H1 (cell line): ENCODE measurements at regions not wholly inside any gene's neighbourhood (a gene's known extent, or its start where the extent isn't known, plus 50 kb on each side); places are given as distances from the start of the nearest gene placed in this dataset.

ENCODE experiments used
- CTCF ChIA-PET: fragments of 300-600 bp; sonication (Branson Sonifier 250); formaldehyde crosslinking; loops from one replicate; lab custom pipeline; 2021; ENCODE audit not compliant: partially characterized antibody; lab: Charles Lee
- POLR2A ChIA-PET: fragments of 300-600 bp; sonication (Branson Sonifier 250); formaldehyde crosslinking; loops from one replicate; lab custom pipeline; 2021; ENCODE audit warnings: inconsistent platforms; ENCODE audit not compliant: partially characterized antibody; lab: Charles Lee
- DNase-seq, 2 experiments: peaks; one replicate each; pipeline versions ENCODE4 v3.0.0 to v3.0.0-alpha.2; 2010 to 2022; ENCODE audit warnings: low spot score in 2 of 2, low read depth in 1 of 2, mixed read lengths in 1 of 2
- FAIRE-seq: peaks from 2 replicates; lab custom pipeline; 2011; peaks lifted over from hg19 to GRCh38; lab: Jason Lieb, UNC
- H2AFZ ChIP-seq: 2 replicates; pipeline ENCODE4 v1.8.1; 2012; ENCODE audit warnings: low read length, inconsistent platforms
- H2AK5ac ChIP-seq: 2 replicates; pipeline ENCODE4 v1.6.1; 2013; ENCODE audit warnings: low read depth, low read length
- H2BK120ac ChIP-seq: replicated peaks from 2 replicates; pipeline ENCODE3; 2013; ENCODE audit warnings: low read depth, low read length, inconsistent platforms
- H2BK12ac ChIP-seq: 2 replicates; pipeline ENCODE4 v1.6.1; 2013; ENCODE audit warnings: low read depth, low read length
- H2BK15ac ChIP-seq: 2 replicates; pipeline ENCODE4 v1.6.1; 2013; ENCODE audit warnings: low read length
- H2BK20ac ChIP-seq: 2 replicates; pipeline ENCODE4 v1.6.1; 2013; ENCODE audit warnings: low read length
- H2BK5ac ChIP-seq: 2 replicates; pipeline ENCODE4 v1.6.1; 2013; ENCODE audit warnings: low read depth, low read length
- H3K14ac ChIP-seq: 2 replicates; pipeline ENCODE4 v1.6.1; 2013; ENCODE audit warnings: inconsistent platforms; ENCODE audit not compliant: insufficient read length
- H3K18ac ChIP-seq: 2 replicates; pipeline ENCODE4 v1.6.1; 2013; ENCODE audit warnings: low read length; ENCODE audit errors: extremely low read depth
- H3K23ac ChIP-seq: 2 replicates; pipeline ENCODE4 v1.6.1; 2013; ENCODE audit warnings: inconsistent platforms; ENCODE audit not compliant: insufficient read length
- H3K23me2 ChIP-seq: 2 replicates; pipeline ENCODE4 v1.6.1; 2013; ENCODE audit warnings: low read depth, low read length
- H3K27ac ChIP-seq: 2 replicates; pipeline ENCODE4 v1.6.1; 2011; ENCODE audit warnings: low read depth, low read length, inconsistent platforms
- H3K27me3 ChIP-seq, 4 experiments: replicated peaks in 1 of 4; 1 replicate in 1 of 4; 2 replicates in 3 of 4; pipeline versions ENCODE4 v1.6.1 to v1.8.1; 2011 to 2013; ENCODE audit warnings: low read length in 3 of 4, mild to moderate bottlenecking in 3 of 4, inconsistent platforms in 2 of 4, mixed read lengths in 2 of 4, moderate library complexity in 1 of 4; ENCODE audit not compliant: control insufficient read depth in 3 of 4, insufficient read depth in 3 of 4; ENCODE audit errors: extremely low read depth in 1 of 4
- H3K36me3 ChIP-seq, 4 experiments: 2 replicates each; pipeline versions ENCODE4 v1.6.1 to v1.8.1; 2011 to 2013; ENCODE audit warnings: mild to moderate bottlenecking in 4 of 4, low read length in 3 of 4, moderate library complexity in 2 of 4, control low read depth in 1 of 4, inconsistent platforms in 1 of 4; ENCODE audit not compliant: insufficient read depth in 4 of 4, control insufficient read depth in 2 of 4
- H3K4ac ChIP-seq: replicated peaks from 2 replicates; pipeline ENCODE3; 2013; ENCODE audit warnings: low read length, low read depth, mixed read lengths, inconsistent platforms; ENCODE audit not compliant: insufficient read length
- H3K4me1 ChIP-seq, 4 experiments: replicated peaks in 1 of 4; 1 replicate in 1 of 4; 2 replicates in 3 of 4; pipeline versions ENCODE4 v1.6.1 to v1.8.1; 2011 to 2013; ENCODE audit warnings: low read length in 3 of 4, inconsistent platforms in 2 of 4, mixed read lengths in 1 of 4; ENCODE audit not compliant: insufficient read depth in 4 of 4, control insufficient read depth in 3 of 4
- H3K4me2 ChIP-seq, 2 experiments: 2 replicates each; pipeline versions ENCODE4 v1.6.1 to v1.8.1; 2011 to 2013; ENCODE audit warnings: low read depth in 2 of 2, low read length in 2 of 2, control low read depth in 1 of 2, inconsistent platforms in 1 of 2, mild to moderate bottlenecking in 1 of 2; ENCODE audit not compliant: insufficient read depth in 1 of 2
- H3K4me3 ChIP-seq, 4 experiments: fragments of 200-600, 300-600 bp in 1 of 4; sonication (generic), shearing (Covaris generic), sonication (Bioruptor Twin) in 1 of 4; 2 replicates each; pipeline versions ENCODE4 v1.5.1 to v1.8.1; 2011 to 2016; ENCODE audit warnings: low read length in 4 of 4, low read depth in 3 of 4, control low read depth in 2 of 4, inconsistent platforms in 2 of 4, mild to moderate bottlenecking in 2 of 4, mixed read lengths in 1 of 4, moderate library complexity in 1 of 4; ENCODE audit not compliant: insufficient read depth in 2 of 4; ENCODE audit errors: extremely low read depth in 1 of 4
- H3K56ac ChIP-seq: replicated peaks from 2 replicates; pipeline ENCODE3; 2013; ENCODE audit warnings: low read depth, mild to moderate bottlenecking, mixed read lengths, low read length, inconsistent platforms; ENCODE audit not compliant: insufficient read length
- H3K79me1 ChIP-seq: 2 replicates; pipeline ENCODE4 v1.6.1; 2013; ENCODE audit warnings: low read depth, low read length, control low read depth
- H3K79me2 ChIP-seq, 2 experiments: 2 replicates each; pipeline versions ENCODE4 v1.6.1 to v1.8.1; 2012 to 2013; ENCODE audit warnings: low read length in 2 of 2, mild to moderate bottlenecking in 2 of 2, inconsistent platforms in 1 of 2; ENCODE audit not compliant: insufficient read depth in 2 of 2, control insufficient read depth in 1 of 2
- H3K9ac ChIP-seq, 4 experiments: replicated peaks in 1 of 4; 1 replicate in 1 of 4; 2 replicates in 3 of 4; pipeline versions ENCODE4 v1.6.1 to v1.8.1; 2011 to 2013; ENCODE audit warnings: low read depth in 3 of 4, low read length in 3 of 4, control low read depth in 2 of 4, mild to moderate bottlenecking in 2 of 4, moderate library complexity in 2 of 4, inconsistent platforms in 1 of 4; ENCODE audit errors: extremely low read depth in 1 of 4
- H3K9me3 ChIP-seq, 2 experiments: 2 replicates each; pipeline versions ENCODE4 v1.6.1 to v1.8.1; 2012 to 2013; ENCODE audit warnings: mild to moderate bottlenecking in 2 of 2, moderate library complexity in 2 of 2, control low read depth in 1 of 2, inconsistent platforms in 1 of 2, low read depth in 1 of 2, low read length in 1 of 2, mixed read lengths in 1 of 2; ENCODE audit not compliant: insufficient read depth in 2 of 2
- H4K20me1 ChIP-seq, 2 experiments: replicated peaks in 1 of 2; 2 replicates each; pipeline versions ENCODE3 to v1.8.1; 2011 to 2013; ENCODE audit warnings: inconsistent platforms in 2 of 2, low read length in 2 of 2, mild to moderate bottlenecking in 1 of 2; ENCODE audit not compliant: insufficient read depth in 2 of 2, control insufficient read depth in 1 of 2
- H4K5ac ChIP-seq: 2 replicates; pipeline ENCODE4 v1.6.1; 2013; ENCODE audit warnings: low read length, low read depth, mixed read lengths, inconsistent platforms; ENCODE audit not compliant: insufficient read length
- H4K8ac ChIP-seq: 2 replicates; pipeline ENCODE4 v1.8.0; 2013; ENCODE audit warnings: mild to moderate bottlenecking, moderate library complexity, low read length, inconsistent platforms; ENCODE audit not compliant: insufficient read depth; ENCODE audit errors: extremely low read depth
- H4K91ac ChIP-seq: replicated peaks from 2 replicates; pipeline ENCODE3; 2013; ENCODE audit warnings: low read length, mixed read lengths, inconsistent platforms; ENCODE audit not compliant: insufficient read length
- EP300 ChIP-seq, 2 experiments: IDR thresholded peaks; 1 replicate in 1 of 2; 2 replicates in 1 of 2; pipeline ENCODE4 v1.6.1; 2011 to 2012; ENCODE audit warnings: low read depth in 2 of 2, low read length in 2 of 2, mild to moderate bottlenecking in 2 of 2, borderline replicate concordance in 1 of 2, inconsistent platforms in 1 of 2, moderate library complexity in 1 of 2
- RXRA ChIP-seq: IDR thresholded peaks from 2 replicates; pipeline ENCODE4 v1.6.1; 2011; ENCODE audit warnings: low read depth, mild to moderate bottlenecking, low read length, moderate library complexity; ENCODE audit not compliant: insufficient read depth
- TCF12 ChIP-seq: IDR thresholded peaks from 2 replicates; pipeline ENCODE4 v1.6.1; 2011; ENCODE audit warnings: low read depth, mild to moderate bottlenecking, low read length
- YY1 ChIP-seq: IDR thresholded peaks from 2 replicates; pipeline ENCODE4 v1.6.1; 2011; ENCODE audit warnings: low read depth, mild to moderate bottlenecking, low read length
- WGBS, 2 experiments: shearing (Covaris generic) in 1 of 2; methylation state at CpG; one replicate each; pipeline versions ENCODE4 v1.1.6 to v1.1.7; 2013 to 2015; ENCODE audit warnings: low lambda C conversion rate in 2 of 2, mixed read lengths in 2 of 2, inconsistent platforms in 1 of 2, low coverage in 1 of 2, missing lambda C conversion rate in 1 of 2; ENCODE audit not compliant: insufficient replicate concordance in 2 of 2, insufficient coverage in 1 of 2, insufficient read length in 1 of 2; ENCODE audit errors: extremely low coverage in 1 of 2, missing lambda C conversion rate in 1 of 2; 5-methylcytosine and 5-hydroxymethylcytosine counted together

GRCh38 chr10:64682043-64682442 is 1160.8 kb downstream of the REEP3 start:
- Histone ChIP-seq H3K36me3 (no peaks in the 10 kb centered on the region), H4K8ac (no peak overlapping the region), H4K91ac (no peak overlapping the region), H2AK5ac (no peak overlapping the region), H2BK5ac (no peak overlapping the region), H3K14ac (no peak overlapping the region), H2BK120ac (no peak overlapping the region), H3K4me3 (no peak overlapping the region), H3K79me2 (no peaks in the 10 kb centered on the region), H3K79me1 (no peaks in the 10 kb centered on the region), H3K18ac (no peak overlapping the region), H4K5ac (no peak overlapping the region), H2BK20ac (no peak overlapping the region), H4K20me1 (no peaks in the 10 kb centered on the region), H3K4me1 (no peaks in the 10 kb centered on the region), H2BK12ac (no peak overlapping the region), H3K9me3 (no peaks in the 10 kb centered on the region), H2AFZ (no peak overlapping the region), H2BK15ac (no peak overlapping the region), H3K27me3 (no peaks in the 10 kb centered on the region), H3K27ac (no peak overlapping the region), H3K23me2 (no peaks in the 10 kb centered on the region), H3K23ac (no peak overlapping the region), H3K9ac (no peak overlapping the region), H3K4ac (no peak overlapping the region), H3K4me2 (no peak overlapping the region), H3K56ac (no peak overlapping the region)
- no peak for DNase-seq
- CTCF ChIA-PET, result interaction anchor here (0.6 to 1.4 kb wide), 2 partner anchors 67 to 705 kb away, joined by 3 read pairs; no protein-coding TSS in a partner anchor
- no peak for FAIRE-seq
- TF ChIP-seq YY1 (no peak), TCF12 (no peak), EP300 (IDR thresholded peaks at IDR 0.05; ENCODE audit: borderline replicate concordance in 1 of 2, low read depth in 2 of 2, low read length in 2 of 2) (no peak), RXRA (no peak)
- POLR2A ChIA-PET, result no interaction called here
- 87% methylated on average over 3 of the region's 3 CpGs; no CpG with 5 or more reads in 1 of the 2 experiments for WGBS, 2 experiments
